Brain microvascular endothelial cell (primary cell): ENCODE measurements at regions not wholly inside any gene's neighbourhood (a gene's known extent, or its start where the extent isn't known, plus 50 kb on each side); places are given as distances from the start of the nearest gene placed in this dataset.

Source experiments
- DNase-seq: peaks from one replicate; pipeline ENCODE4 v3.0.0-alpha.2; 2020
- H3K27ac ChIP-seq: fragments of 250-450 bp; sonication (Bioruptor Pico); 2 replicates; pipeline ENCODE4 v1.5.1; 2020; ENCODE audit warnings: mild to moderate bottlenecking, moderate library complexity
- H3K27me3 ChIP-seq: fragments of 250-450 bp; sonication (Bioruptor Pico); replicated peaks from 2 replicates; pipeline ENCODE4 v1.5.1; 2020; ENCODE audit warnings: mild to moderate bottlenecking
- H3K36me3 ChIP-seq: fragments of 250-450 bp; sonication (Bioruptor Pico); replicated peaks from 2 replicates; pipeline ENCODE4 v1.5.1; 2020; ENCODE audit warnings: mild to moderate bottlenecking
- H3K4me3 ChIP-seq: 2 replicates; pipeline ENCODE4 v1.5.1; 2011; ENCODE audit warnings: low read depth, mild to moderate bottlenecking, control low read depth, low read length, moderate library complexity
- in situ Hi-C: cut with HindIII; loops from 2 replicates; pipeline ENCODE4 v1.10.0; 2017; ENCODE audit warnings: low sequenced_read_pairs, low pct_ligation_motif_present
- TF ChIP-seq, protein P1 (sequence below): IDR thresholded peaks from 2 replicates; pipeline ENCODE4 v1.5.1; 2011; ENCODE audit warnings: low read depth, mild to moderate bottlenecking, moderate library complexity, low read length, control low read depth, inconsistent platforms; ENCODE audit errors: missing control alignments

- TF ChIP-seq, protein P1, sequence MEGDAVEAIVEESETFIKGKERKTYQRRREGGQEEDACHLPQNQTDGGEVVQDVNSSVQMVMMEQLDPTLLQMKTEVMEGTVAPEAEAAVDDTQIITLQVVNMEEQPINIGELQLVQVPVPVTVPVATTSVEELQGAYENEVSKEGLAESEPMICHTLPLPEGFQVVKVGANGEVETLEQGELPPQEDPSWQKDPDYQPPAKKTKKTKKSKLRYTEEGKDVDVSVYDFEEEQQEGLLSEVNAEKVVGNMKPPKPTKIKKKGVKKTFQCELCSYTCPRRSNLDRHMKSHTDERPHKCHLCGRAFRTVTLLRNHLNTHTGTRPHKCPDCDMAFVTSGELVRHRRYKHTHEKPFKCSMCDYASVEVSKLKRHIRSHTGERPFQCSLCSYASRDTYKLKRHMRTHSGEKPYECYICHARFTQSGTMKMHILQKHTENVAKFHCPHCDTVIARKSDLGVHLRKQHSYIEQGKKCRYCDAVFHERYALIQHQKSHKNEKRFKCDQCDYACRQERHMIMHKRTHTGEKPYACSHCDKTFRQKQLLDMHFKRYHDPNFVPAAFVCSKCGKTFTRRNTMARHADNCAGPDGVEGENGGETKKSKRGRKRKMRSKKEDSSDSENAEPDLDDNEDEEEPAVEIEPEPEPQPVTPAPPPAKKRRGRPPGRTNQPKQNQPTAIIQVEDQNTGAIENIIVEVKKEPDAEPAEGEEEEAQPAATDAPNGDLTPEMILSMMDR = no peak
- H3K27me3 ChIP-seq = no peaks in the 10 kb centered on the region
- in situ Hi-C loops = no loop called here
- no peak for DNase-seq
- H3K36me3 ChIP-seq = no peaks in the 10 kb centered on the region
- no peak overlapping the region for H3K4me3 ChIP-seq
- H3K27ac ChIP-seq = no peak overlapping the region
Observed at GRCh38 chr16:14365200-14365851, 264.7 kb downstream of the PARN start.

DNA sequence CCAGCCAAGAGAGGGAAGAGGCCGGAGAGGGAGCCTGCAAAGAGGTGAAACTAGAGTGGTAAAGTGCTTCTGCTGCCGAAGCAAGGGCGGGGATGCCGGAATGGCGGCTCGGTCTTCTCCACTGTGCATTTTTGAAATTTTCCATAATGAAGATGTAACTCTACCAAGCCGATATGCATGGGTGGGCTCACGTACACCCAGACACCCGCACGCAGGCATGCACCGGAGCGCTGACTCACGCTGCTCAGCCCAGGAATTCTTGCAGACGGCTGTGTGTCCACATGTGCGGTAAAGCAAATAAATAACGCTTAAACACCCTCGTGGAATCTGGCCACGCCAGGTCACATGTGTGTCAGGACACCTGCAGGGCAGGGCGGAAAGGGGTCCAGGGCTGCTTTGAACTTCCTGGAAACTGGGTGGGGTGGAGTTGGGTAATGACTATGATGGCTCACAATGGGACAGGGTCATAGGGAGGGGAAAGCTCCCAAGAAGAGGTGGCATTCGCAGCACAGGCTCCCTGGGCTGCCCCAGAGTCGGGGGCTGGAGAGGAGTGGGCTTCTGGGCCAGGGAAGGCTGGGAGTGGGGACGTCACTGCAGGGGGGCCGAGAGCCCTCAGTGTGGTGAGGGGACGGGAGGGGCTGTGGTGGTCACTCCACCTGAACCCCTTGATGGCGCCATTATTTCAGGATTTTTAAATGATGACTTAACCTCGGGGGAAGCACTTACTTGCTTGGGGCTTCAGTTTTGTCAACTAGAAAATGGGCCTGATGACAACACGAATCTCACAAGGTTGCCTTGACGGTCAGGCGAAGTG is 265.5 kb downstream of the PARN start:
- DNase-seq = peak; percentile 83
- Histone ChIP-seq H3K27me3 (no peaks in the 10 kb centered on the region), H3K4me3 (no peak overlapping the region), H3K36me3 (no peaks in the 10 kb centered on the region), H3K27ac (no peak overlapping the region)
- in situ Hi-C loops = no loop called here
- TF ChIP-seq, protein P1 = no peak

DNA sequence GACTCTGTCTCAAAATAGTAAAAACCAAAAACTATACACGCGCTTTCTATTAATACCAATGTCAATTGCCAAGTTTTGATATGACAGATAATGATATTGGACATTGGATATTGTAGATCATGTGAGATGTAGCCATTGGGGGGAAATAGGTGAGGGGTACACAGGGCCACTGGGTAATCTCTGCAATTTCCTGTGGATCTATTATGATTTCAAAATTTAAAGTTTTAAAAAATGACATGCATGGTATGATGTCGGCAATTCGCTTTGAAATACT is 266.0 kb downstream of the PARN start:
- in situ Hi-C loops = no loop called here
- TF ChIP-seq, protein P1 = no peak
- no peak for DNase-seq
- H3K27me3 ChIP-seq = no peaks in the 10 kb centered on the region
- no peak overlapping the region for H3K4me3 ChIP-seq
- no peak overlapping the region for H3K27ac ChIP-seq
- no peaks in the 10 kb centered on the region for H3K36me3 ChIP-seq

DNA sequence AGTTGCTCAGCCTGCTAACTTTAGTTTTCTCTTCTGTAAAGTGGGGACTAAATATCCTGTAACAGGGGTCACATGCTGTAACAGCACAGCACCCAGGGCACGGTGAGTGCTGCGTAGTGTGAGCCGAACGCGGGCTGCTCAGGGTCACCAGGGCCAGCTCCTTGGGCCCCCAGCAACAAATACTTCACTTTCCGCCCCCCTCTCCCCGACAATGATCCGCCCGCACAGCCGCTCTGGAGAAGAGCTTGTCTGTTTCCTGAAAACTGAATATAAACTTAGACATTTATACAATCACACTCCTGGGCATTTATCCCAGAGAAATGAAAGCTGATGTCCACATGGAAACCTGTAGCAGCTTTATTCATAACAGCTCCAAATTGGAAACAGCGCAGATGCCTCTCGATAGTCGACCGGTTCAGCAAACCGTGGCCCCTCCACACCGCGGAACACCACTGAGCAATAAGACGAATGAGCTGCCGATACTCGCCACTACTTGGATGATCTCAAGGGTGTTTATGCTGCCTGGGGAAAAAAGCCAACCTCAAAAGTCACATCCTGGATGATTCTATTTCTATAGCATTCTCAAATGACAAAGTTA is 267.2 kb downstream of the PARN start:
- Histone ChIP-seq H3K27ac (no peak overlapping the region), H3K4me3 (no peak overlapping the region), H3K27me3 (no peaks in the 10 kb centered on the region), H3K36me3 (no peaks in the 10 kb centered on the region)
- in situ Hi-C loops = no loop called here
- peak; percentile 21 for DNase-seq
- TF ChIP-seq, protein P1 = no peak

DNA sequence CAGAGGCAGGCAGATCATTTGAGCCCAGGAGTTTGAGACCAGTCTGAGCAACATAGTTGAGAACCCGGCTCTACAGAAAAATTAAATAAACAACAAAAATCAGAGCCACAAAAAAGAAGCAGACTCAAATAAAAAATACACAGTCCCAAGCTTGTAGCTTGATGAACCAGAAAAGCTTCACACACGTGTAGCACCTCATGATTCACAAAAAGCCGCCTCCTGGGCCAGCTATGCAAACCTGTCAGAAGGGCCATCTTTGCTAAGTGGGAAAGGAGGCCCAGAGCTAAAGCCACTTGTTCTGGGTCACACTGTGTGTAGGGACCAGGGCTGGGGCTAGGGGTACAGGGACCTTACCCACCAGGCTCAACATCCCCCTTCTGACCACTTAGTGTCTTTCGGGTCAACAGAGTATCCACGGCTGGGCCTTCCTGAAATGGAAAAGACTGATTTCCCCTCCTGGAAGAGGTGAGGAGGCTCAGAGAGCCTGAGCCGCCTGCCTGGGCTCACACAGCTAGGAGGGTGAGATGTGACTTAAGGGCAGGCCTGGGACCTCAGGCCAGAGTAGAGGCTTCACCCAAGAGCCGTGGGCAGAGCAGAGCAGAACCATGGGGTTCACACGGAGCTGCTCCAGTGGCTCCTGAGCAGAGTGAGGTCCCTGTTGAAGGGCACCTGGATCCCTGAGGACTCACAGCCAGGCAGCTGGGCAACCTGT is 269.6 kb downstream of the PARN start:
- DNase-seq = no peak
- in situ Hi-C loops = no loop called here
- no peaks in the 10 kb centered on the region for H3K36me3 ChIP-seq
- H3K27me3 ChIP-seq = no peaks in the 10 kb centered on the region
- TF ChIP-seq, protein P1 = no peak
- H3K27ac ChIP-seq = no peak overlapping the region
- H3K4me3 ChIP-seq = no peak overlapping the region
